AG04450 (cell line): ENCODE measurements at regions not wholly inside any gene's neighbourhood (a gene's known extent, or its start where the extent isn't known, plus 50 kb on each side); places are given as distances from the start of the nearest gene placed in this dataset.

Experiments used
- CTCF ChIA-PET: fragments of 300-600, 350-600 bp; formaldehyde crosslinking; extraction: SDS; loops from one replicate; lab custom pipeline; 2022; ENCODE audit warnings: antibody characterized with exemption, inconsistent platforms; lab: Charles Lee
- POLR2A ChIA-PET: fragments of 350-600 bp; formaldehyde crosslinking; extraction: SDS; loops from one replicate; lab custom pipeline; 2021; ENCODE audit warnings: antibody characterized with exemption, inconsistent platforms; lab: Yijun Ruan, JAX
- DNase-seq: peaks from one replicate; pipeline ENCODE4 v3.0.0-alpha.2; 2011; ENCODE audit warnings: low read depth, low spot score
- H3K27ac ChIP-seq: one replicate; pipeline ENCODE4 v1.5.1; 2012; ENCODE audit warnings: low read depth, low read length, control low read depth
- H3K27me3 ChIP-seq: one replicate; pipeline ENCODE4 v1.6.0; 2012; ENCODE audit warnings: low read length; ENCODE audit not compliant: control insufficient read depth, insufficient read depth
- H3K4me3 ChIP-seq: 2 replicates; pipeline ENCODE4 v1.5.1; 2011; ENCODE audit warnings: mild to moderate bottlenecking, low read depth, low read length, control low read depth
- H3K9me3 ChIP-seq: 2 replicates; pipeline ENCODE4 v1.5.1; 2012; ENCODE audit warnings: low read length; ENCODE audit not compliant: control insufficient read depth, insufficient read depth
- TF ChIP-seq, protein P1 (sequence below): IDR thresholded peaks from 2 replicates; pipeline ENCODE4 v1.5.1; 2011; ENCODE audit warnings: low read depth, low read length, control low read depth, inconsistent platforms

DNA sequence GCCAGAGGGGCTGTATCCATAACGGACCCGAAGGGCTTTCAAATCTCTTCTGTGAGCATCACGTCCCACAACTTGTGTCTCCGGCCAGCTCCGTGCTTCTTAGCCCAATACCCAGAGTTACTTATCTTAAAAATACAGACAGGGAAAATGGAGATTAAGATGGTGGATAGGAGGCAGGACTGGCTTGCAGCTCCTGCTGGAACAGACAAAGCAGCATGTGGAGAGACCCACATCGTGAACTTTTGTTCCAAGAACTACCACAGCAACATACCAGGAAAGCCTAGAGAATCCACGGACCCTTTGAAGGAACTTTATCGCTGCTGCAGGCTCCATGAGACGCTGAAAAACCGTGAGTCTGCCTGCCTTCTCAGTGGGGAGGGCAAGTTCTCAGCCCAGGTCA is 113.7 kb downstream of the RNASET2 start:
- Histone ChIP-seq H3K9me3 (peaks cover 11% of the 10 kb centered on the region; the same call in 1 of the 2 replicates), H3K27ac (no peak overlapping the region), H3K4me3 (no peak overlapping the region), H3K27me3 (no peaks in the 10 kb centered on the region)
- no peak for DNase-seq
- CTCF ChIA-PET, result no interaction called here
- TF ChIP-seq, protein P1, sequence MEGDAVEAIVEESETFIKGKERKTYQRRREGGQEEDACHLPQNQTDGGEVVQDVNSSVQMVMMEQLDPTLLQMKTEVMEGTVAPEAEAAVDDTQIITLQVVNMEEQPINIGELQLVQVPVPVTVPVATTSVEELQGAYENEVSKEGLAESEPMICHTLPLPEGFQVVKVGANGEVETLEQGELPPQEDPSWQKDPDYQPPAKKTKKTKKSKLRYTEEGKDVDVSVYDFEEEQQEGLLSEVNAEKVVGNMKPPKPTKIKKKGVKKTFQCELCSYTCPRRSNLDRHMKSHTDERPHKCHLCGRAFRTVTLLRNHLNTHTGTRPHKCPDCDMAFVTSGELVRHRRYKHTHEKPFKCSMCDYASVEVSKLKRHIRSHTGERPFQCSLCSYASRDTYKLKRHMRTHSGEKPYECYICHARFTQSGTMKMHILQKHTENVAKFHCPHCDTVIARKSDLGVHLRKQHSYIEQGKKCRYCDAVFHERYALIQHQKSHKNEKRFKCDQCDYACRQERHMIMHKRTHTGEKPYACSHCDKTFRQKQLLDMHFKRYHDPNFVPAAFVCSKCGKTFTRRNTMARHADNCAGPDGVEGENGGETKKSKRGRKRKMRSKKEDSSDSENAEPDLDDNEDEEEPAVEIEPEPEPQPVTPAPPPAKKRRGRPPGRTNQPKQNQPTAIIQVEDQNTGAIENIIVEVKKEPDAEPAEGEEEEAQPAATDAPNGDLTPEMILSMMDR, result no peak
- POLR2A ChIA-PET, result no interaction called here

DNA sequence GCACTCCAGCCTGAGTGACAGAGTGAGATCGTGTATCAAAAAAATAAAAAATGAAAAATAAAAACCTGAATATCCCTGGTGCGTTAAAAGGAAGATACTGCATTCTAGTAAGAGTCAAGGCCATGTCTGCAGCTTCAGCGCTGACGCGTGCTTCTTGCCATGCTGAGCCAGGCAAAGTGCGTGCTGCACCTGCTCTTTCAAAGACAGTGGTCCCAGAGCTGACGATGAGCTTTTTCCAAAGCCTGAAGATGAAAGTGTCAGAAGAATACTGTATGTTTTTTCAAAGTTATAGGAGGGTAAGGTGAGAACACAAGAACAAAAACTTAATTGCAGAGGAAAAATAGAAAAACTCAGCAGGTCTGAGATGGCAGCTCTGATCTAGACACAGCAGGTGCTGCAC is 115.1 kb downstream of the RNASET2 start:
- Histone ChIP-seq H3K4me3 (no peak overlapping the region), H3K9me3 (peaks cover 21% of the 10 kb centered on the region), H3K27me3 (no peaks in the 10 kb centered on the region), H3K27ac (no peak overlapping the region)
- POLR2A ChIA-PET, result no interaction called here
- no peak for DNase-seq
- CTCF ChIA-PET, result no interaction called here
- TF ChIP-seq, protein P1, result no peak

DNA sequence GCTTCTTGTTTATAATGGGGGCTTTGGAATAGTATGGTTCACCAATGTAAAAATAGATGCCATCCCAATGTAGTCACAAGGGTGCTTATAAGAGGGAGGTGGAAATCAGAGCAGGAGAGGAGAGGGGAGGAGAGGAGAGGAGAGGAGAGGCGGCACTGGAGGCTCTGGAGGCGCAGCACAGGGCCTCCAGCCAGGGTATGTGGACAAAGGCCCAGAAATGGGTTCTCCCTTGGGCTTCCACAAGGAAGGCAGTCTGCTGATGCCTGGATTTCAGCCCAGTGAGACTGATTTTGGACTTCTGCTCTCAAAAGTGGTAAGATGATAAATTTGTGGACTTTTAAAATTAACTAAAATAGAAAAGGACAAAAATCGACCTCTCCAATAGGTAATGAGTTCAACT is 116.8 kb downstream of the RNASET2 start:
- ChIA-PET CTCF (no interaction called here), POLR2A (no interaction called here)
- no peak overlapping the region for H3K4me3 ChIP-seq
- DNase-seq, result no peak
- H3K27me3 ChIP-seq, result no peaks in the 10 kb centered on the region
- peaks cover 21% of the 10 kb centered on the region for H3K9me3 ChIP-seq
- TF ChIP-seq, protein P1, result no peak
- no peak overlapping the region for H3K27ac ChIP-seq

DNA sequence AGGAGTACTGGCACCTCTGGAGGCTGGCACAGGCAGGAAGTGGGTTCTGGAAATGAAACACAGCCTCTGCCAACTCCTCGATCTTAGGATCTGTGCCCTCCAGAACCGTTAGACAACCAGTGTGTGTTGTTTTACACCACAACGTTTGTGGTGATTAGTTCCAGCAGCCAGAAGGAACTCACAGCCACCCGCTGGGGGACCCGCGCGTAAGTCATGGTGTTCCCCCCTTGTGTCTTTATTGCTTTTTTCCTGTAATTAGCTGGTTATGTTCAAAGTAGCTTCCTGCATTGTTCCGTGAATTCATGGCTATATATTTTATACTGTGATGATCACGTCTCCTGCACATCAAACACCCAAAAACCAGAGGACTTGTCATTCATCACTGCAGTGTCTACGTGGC is 117.4 kb downstream of the RNASET2 start:
- ChIA-PET POLR2A (no interaction called here), CTCF (no interaction called here)
- TF ChIP-seq, protein P1, result no peak
- Histone ChIP-seq H3K27me3 (no peaks in the 10 kb centered on the region), H3K27ac (no peak overlapping the region), H3K4me3 (no peak overlapping the region), H3K9me3 (peaks cover 21% of the 10 kb centered on the region)
- DNase-seq, result no peak

DNA sequence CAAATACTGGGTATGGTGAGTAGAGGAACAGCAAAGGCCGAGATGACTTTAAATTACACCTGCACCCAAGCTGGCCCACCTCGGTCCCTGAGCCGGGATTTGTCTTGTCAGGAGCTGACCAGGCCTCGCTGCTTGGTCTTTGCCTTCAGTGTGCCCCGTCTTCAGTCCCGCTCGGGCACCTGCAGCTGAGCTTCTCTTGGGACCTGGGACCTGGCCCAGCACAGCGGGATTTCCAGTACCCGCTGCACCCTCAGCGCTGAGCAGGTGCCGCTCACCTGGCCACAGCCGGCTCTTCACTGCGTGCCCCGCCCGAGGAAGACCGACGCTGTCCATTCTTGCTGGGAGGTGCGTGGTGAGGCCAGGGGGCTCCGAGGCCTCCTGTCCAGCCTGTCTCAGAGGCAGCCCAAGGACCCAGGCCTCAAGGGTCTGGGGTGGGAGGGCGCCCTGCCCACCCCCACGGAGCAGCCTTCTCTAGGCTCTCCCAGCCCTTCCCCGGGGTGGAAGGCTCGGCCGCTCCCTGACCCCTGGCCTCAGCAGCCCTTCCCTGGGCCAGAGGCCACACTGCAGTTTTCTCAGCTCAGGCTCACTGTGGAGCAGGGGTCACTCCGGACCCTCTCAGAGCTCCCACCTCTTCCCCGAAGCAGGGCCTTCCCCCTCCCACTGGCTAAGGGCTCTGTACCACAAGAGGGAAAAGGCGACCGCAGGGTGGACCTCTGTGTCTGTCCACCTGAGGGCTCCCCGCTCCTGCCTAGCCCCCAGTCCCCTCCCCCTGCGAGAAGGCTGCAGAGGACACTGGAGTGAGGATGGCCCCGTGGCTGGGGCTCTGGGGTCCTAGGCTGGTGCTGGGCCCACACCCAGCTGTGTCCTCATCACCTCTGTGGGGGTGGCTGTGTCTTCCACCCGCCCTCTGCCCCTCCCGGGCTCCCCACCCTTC is 119.3 kb downstream of the RNASET2 start:
- CTCF ChIA-PET, result no interaction called here
- Histone ChIP-seq H3K9me3 (peaks cover 17% of the 10 kb centered on the region), H3K27me3 (no peaks in the 10 kb centered on the region), H3K27ac (no peak overlapping the region), H3K4me3 (no peak overlapping the region)
- TF ChIP-seq, protein P1, result no peak
- DNase-seq, result no peak
- POLR2A ChIA-PET, result no interaction called here
